Suprapubic skin (tissue), 4 donors: ENCODE measurements at regions not wholly inside any gene's neighbourhood (a gene's known extent, or its start where the extent isn't known, plus 50 kb on each side); places are given as distances from the start of the nearest gene placed in this dataset.
A peak's percentile ranks its signal among the peaks of the same experiment; 100 is the strongest.

Source experiments
- DNase-seq, 2 donors: peaks; one replicate each; pipeline ENCODE4 v3.0.0-alpha.2; 2019; ENCODE audit warnings: low spot score in 2 of 2
- H3K27ac ChIP-seq: fragments of 200-600 bp; sonication (generic); one replicate; pipeline ENCODE4 v1.5.1; 2019
- H3K27me3 ChIP-seq: fragments of 200-600 bp; sonication (generic); one replicate; pipeline ENCODE4 v1.5.1; 2019
- H3K36me3 ChIP-seq: fragments of 200-600 bp; sonication (generic); one replicate; pipeline ENCODE4 v1.5.1; 2019
- H3K4me1 ChIP-seq: fragments of 200-600 bp; sonication (generic); one replicate; pipeline ENCODE4 v1.5.1; 2019
- H3K4me3 ChIP-seq: fragments of 200-600 bp; sonication (generic); one replicate; pipeline ENCODE4 v1.5.1; 2019; ENCODE audit warnings: mild to moderate bottlenecking
- H3K9me3 ChIP-seq: fragments of 200-600 bp; sonication (generic); one replicate; pipeline ENCODE4 v1.5.1; 2019
- EP300 ChIP-seq: sonication (generic); formaldehyde crosslinking; IDR thresholded peaks from one replicate; pipeline ENCODE4 v1.6.1; 2017; ENCODE audit warnings: antibody characterized with exemption
- POLR2A ChIP-seq, 2 donors: fragments of 450-650 bp; IDR thresholded peaks; one replicate each; pipeline ENCODE4 v1.6.1; 2017; ENCODE audit warnings: antibody characterized with exemption in 2 of 2, mild to moderate bottlenecking in 2 of 2, moderate library complexity in 2 of 2
- POLR2AphosphoS5 ChIP-seq, 3 donors: sonication (generic); formaldehyde crosslinking; IDR thresholded peaks; one replicate each; pipeline ENCODE4 v1.6.1; 2017; ENCODE audit warnings: antibody characterized with exemption in 3 of 3
- WGBS: methylation state at CpG from one replicate; pipeline ENCODE4 v1.1.5; 2018; 5-methylcytosine and 5-hydroxymethylcytosine counted together
- TF ChIP-seq, protein P1 (sequence below), 2 donors: fragments of 200-600 bp in 1 of 2; fragments of 450-650 bp in 1 of 2; sonication (generic) in 1 of 2; IDR thresholded peaks; one replicate each; pipeline ENCODE4 v1.5.1; 2016 to 2019; ENCODE audit warnings: antibody characterized with exemption in 2 of 2, mild to moderate bottlenecking in 1 of 2, moderate library complexity in 1 of 2

GRCh38 chr3:167880183-167880582 lies 144.7 kb downstream of the SERPINI1 start:
- no peak for DNase-seq
- no peaks in the 10 kb centered on the region for H3K36me3 ChIP-seq
- H3K4me3 ChIP-seq, result no peak overlapping the region
- no peak for TF ChIP-seq POLR2A (IDR thresholded peaks at IDR 0.05)
- TF ChIP-seq, protein P1, sequence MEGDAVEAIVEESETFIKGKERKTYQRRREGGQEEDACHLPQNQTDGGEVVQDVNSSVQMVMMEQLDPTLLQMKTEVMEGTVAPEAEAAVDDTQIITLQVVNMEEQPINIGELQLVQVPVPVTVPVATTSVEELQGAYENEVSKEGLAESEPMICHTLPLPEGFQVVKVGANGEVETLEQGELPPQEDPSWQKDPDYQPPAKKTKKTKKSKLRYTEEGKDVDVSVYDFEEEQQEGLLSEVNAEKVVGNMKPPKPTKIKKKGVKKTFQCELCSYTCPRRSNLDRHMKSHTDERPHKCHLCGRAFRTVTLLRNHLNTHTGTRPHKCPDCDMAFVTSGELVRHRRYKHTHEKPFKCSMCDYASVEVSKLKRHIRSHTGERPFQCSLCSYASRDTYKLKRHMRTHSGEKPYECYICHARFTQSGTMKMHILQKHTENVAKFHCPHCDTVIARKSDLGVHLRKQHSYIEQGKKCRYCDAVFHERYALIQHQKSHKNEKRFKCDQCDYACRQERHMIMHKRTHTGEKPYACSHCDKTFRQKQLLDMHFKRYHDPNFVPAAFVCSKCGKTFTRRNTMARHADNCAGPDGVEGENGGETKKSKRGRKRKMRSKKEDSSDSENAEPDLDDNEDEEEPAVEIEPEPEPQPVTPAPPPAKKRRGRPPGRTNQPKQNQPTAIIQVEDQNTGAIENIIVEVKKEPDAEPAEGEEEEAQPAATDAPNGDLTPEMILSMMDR (IDR thresholded peaks at IDR 0.05), result no peak
- TF ChIP-seq POLR2AphosphoS5 (IDR thresholded peaks at IDR 0.05), result no peak
- no peak for TF ChIP-seq EP300
- H3K4me1 ChIP-seq, result peaks cover 16% of the 10 kb centered on the region
- no peaks in the 10 kb centered on the region for H3K27me3 ChIP-seq
- H3K9me3 ChIP-seq, result no peaks in the 10 kb centered on the region
- no peak overlapping the region for H3K27ac ChIP-seq

DNA sequence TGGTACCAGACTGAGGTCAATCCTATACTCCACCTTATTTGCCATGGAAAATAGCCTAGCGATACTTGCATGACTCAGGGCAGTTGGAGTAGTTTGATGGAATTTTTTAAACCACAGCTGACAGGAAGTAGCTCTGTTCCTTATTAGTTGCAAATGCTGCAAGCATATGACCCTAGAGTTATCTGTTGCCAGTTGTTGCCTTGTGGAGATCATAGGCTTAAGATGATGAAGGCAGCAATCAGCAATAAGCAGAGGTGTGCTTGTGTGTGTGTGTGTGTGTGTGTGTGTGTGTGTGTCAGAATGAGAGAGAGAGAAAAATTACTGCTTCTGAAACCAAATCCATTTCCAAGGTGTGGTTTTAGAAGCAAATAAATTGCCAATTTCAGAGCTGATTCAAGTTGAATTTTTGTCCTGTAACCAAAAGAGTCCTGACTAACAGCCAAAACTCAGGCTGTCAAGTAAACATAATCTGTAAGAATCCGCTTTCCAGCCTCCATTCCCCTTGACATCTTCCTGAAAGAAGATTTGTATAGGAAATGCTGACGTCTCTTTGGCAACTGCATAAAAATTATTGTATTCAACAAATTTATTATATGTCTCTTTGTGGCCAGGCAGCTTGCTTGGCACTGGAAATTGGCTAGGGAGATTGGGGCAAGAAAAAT lies 141.2 kb downstream of the SERPINI1 start:
- 9% methylated on average over 3 of the region's 3 CpGs for WGBS
- DNase-seq, result no peak
- Histone ChIP-seq H3K27me3 (no peaks in the 10 kb centered on the region), H3K27ac (peak overlapping the region; percentile 30), H3K4me1 (peaks cover 12% of the 10 kb centered on the region), H3K9me3 (no peaks in the 10 kb centered on the region), H3K36me3 (no peaks in the 10 kb centered on the region), H3K4me3 (no peak overlapping the region)
- no peak for TF ChIP-seq POLR2A (IDR thresholded peaks at IDR 0.05)
- TF ChIP-seq EP300, result no peak
- TF ChIP-seq POLR2AphosphoS5 (IDR thresholded peaks at IDR 0.05), result peak in 1 of 3 donors; percentile 12
- TF ChIP-seq, protein P1 (IDR thresholded peaks at IDR 0.05), result no peak
